Peyer's patch (tissue), 4 donors: ENCODE measurements at regions not wholly inside any gene's neighbourhood (a gene's known extent, or its start where the extent isn't known, plus 50 kb on each side); places are given as distances from the start of the nearest gene placed in this dataset.

Experiments
- DNase-seq, 3 donors: peaks; one replicate each; pipeline ENCODE4 v3.0.0-alpha.2; 2017 to 2019
- H3K27ac ChIP-seq, 4 donors: fragments of 200-600 bp; sonication (generic); one replicate each; pipeline ENCODE4 v1.5.1; 2016 to 2019
- H3K27me3 ChIP-seq, 2 donors: fragments of 200-600 bp; sonication (generic); one replicate each; pipeline ENCODE4 v1.5.1; 2019
- H3K36me3 ChIP-seq, 3 donors: fragments of 200-600 bp; sonication (generic); one replicate each; pipeline ENCODE4 v1.5.1; 2016 to 2019
- H3K4me1 ChIP-seq, 4 donors: fragments of 200-600 bp; sonication (generic); one replicate each; pipeline ENCODE4 v1.5.1; 2016 to 2019
- H3K4me3 ChIP-seq, 4 donors: fragments of 200-600 bp; sonication (generic); 1 replicate in 3 of 4; 2 replicates in 1 of 4; pipeline ENCODE4 v1.5.1; 2016 to 2019; ENCODE audit warnings: mild to moderate bottlenecking in 1 of 4
- H3K9me3 ChIP-seq, 4 donors: fragments of 200-600 bp; sonication (generic); one replicate each; pipeline ENCODE4 v1.5.1; 2016 to 2019; ENCODE audit warnings: mild to moderate bottlenecking in 1 of 4
- CTCF ChIP-seq, 6 experiments: fragments of 450-650 bp in 4 of 6; fragments of 200-600 bp in 2 of 6; sonication (generic) in 1 of 6; IDR thresholded peaks; one replicate each; pipeline ENCODE4 v1.5.1; 2017 to 2019; ENCODE audit warnings: antibody characterized with exemption in 6 of 6, mild to moderate bottlenecking in 3 of 6, moderate library complexity in 1 of 6
- POLR2A ChIP-seq, 2 donors: fragments of 450-650 bp; IDR thresholded peaks; one replicate each; pipeline ENCODE4 v1.5.1; 2017; ENCODE audit warnings: antibody characterized with exemption in 2 of 2, mild to moderate bottlenecking in 2 of 2, moderate library complexity in 2 of 2

DNA sequence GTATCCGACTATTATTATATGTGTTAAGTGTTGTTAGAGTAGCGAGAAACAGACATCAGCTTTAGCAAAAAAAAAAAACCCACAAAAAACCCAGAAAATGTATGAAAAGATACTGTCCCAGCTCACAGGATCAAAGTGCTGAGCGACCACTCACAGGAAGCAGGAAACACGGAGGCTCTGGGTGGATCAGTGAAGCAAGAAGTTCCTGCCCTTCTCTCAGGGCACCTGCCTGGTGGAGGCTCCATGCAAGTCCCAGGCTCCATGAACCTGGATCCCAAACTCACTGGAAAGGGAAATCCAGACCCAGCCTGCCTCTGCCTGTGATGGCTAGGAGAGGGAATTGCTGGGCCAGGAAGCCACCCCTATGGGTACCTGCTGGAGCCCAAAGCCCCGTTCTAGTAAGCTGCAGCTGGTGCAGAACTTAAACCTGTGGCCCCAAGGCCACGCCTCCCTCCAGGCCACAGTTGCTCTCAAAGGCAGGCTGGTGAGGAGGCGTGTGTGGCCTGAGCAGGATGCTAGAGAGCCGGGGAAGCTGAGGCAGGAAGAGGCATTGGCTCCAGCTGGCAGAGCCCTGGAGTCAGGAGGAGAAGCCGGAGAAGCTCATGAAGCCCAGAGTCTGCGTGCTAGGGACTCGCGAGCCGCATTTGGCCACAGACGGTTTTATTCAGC is 63.5 kb upstream of the TAF1B start:
- peak in 2 of 3 donors; percentile 45 to 74 for DNase-seq
- H3K36me3 ChIP-seq, result no peaks in the 10 kb centered on the region
- peak overlapping the region in 1 of 4 donors; percentile 27 for H3K27ac ChIP-seq
- TF ChIP-seq CTCF (IDR thresholded peaks at IDR 0.05) (no peak), POLR2A (IDR thresholded peaks at IDR 0.05) (no peak)
- peaks cover 0 to 34% (median 4%) of the 10 kb centered on the region in 4 donors for H3K4me1 ChIP-seq
- H3K4me3 ChIP-seq, result no peak overlapping the region
- no peaks in the 10 kb centered on the region for H3K27me3 ChIP-seq
- H3K9me3 ChIP-seq, result no peaks in the 10 kb centered on the region

DNA sequence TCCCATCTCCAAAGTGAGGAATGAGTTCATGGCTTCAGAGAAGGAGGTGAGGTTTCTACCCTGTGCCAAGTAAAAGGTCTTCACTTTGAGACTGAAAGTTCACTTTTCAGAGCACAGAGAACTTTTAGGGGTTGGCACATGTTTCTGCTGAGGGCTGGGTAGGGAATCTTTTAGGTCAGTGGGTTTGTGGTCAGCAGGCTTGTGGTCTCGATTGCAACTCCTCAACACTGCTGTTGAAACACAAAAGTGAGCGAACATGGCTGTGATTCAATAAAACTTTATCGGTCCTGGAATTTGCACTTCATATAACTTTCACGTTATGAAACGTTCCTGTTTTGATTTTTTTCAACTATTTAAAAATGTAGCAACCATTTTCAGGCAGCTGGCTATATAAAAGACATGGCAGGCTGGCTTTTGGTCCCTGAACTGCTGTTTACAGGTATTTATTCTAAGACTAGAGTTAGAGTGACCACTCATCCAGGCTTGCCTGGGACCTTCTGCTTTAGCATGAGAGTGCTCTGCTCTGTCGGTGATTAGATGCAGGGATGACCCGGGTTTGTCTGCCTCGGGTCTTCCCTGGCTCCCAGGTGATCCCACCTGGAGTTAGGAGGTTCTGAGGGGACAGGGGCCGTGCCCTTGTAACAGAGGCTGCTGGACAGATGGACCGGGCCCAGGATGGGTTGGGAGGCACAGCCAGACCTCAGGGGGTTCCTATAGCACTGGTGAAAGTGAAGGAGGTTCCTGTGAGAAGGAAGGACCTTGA is 62.7 kb upstream of the TAF1B start:
- H3K27me3 ChIP-seq, result no peaks in the 10 kb centered on the region
- TF ChIP-seq POLR2A (IDR thresholded peaks at IDR 0.05) (no peak), CTCF (IDR thresholded peaks at IDR 0.05) (no peak)
- DNase-seq, result no peak
- no peak overlapping the region for H3K4me3 ChIP-seq
- H3K9me3 ChIP-seq, result no peaks in the 10 kb centered on the region
- no peaks in the 10 kb centered on the region for H3K36me3 ChIP-seq
- peak overlapping the region in 1 of 4 donors; percentile 27 for H3K27ac ChIP-seq
- H3K4me1 ChIP-seq, result peaks cover 0 to 34% (median 4%) of the 10 kb centered on the region in 4 donors

DNA sequence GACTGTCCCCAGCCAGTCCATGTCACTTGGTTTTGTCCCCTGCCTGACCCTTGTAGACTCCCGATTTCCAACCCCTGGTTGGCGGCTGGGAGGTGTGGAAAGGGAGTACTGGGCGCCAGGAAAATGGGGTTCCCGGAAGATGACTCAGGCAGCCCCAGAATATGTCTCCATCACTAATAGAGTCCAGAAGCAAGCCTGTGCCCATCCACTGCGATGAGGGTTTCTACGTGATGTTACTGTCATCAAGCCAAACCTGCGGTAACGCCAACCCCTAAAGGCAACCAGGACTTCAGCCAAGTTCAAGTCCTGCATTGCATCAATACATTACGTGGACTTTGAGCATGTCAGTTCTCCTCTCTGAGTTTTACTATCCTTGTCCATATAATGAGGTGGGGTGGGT is 62.0 kb upstream of the TAF1B start:
- TF ChIP-seq CTCF (IDR thresholded peaks at IDR 0.05) (no peak), POLR2A (IDR thresholded peaks at IDR 0.05) (no peak)
- H3K4me3 ChIP-seq, result no peak overlapping the region
- H3K9me3 ChIP-seq, result no peaks in the 10 kb centered on the region
- H3K27ac ChIP-seq, result no peak overlapping the region
- no peaks in the 10 kb centered on the region for H3K36me3 ChIP-seq
- H3K4me1 ChIP-seq, result peaks cover 0 to 34% (median 4%) of the 10 kb centered on the region in 4 donors
- H3K27me3 ChIP-seq, result no peaks in the 10 kb centered on the region
- DNase-seq, result no peak

DNA sequence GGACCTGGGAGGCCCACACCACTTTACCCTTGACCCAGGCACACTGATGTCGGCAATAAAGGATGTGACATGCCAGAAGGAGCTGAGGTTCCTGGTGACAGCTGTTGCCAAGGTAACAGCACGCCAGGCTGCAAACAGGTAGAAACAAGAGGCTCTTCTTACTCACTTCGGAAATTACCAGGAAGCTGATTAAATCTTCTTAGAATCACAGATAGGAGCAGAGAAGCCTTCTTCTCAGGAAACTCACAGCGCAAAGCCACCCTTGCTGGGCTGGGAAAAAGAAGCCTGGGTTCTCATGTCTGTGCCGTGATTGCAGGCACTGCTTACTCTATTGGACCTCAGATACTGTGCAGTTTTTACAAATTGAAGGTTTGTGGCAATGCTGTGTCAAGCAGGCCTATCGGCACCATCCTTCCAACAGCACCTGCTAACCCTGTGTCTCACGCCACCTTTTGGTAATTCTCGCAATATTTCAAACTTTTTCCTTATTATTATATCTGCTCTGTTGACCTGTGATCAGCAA is 61.0 kb upstream of the TAF1B start:
- no peaks in the 10 kb centered on the region for H3K27me3 ChIP-seq
- H3K36me3 ChIP-seq, result no peaks in the 10 kb centered on the region
- DNase-seq, result peak; percentile 19 to 85 (median 82)
- TF ChIP-seq CTCF (IDR thresholded peaks at IDR 0.05) (peak in 1 of 6 experiments; percentile 14), POLR2A (IDR thresholded peaks at IDR 0.05) (no peak)
- no peaks in the 10 kb centered on the region for H3K9me3 ChIP-seq
- H3K4me1 ChIP-seq, result peaks cover 0 to 34% (median 4%) of the 10 kb centered on the region in 4 donors
- peak overlapping the region in 3 of 4 donors; percentile 38 to 77 (median 43) for H3K27ac ChIP-seq
- H3K4me3 ChIP-seq, result no peak overlapping the region

- Histone ChIP-seq H3K4me1 (no peaks in the 10 kb centered on the region), H3K4me3 (no peak overlapping the region), H3K27me3 (no peaks in the 10 kb centered on the region), H3K9me3 (peaks cover 0 to 4% (median 0%) of the 10 kb centered on the region in 4 donors), H3K36me3 (no peaks in the 10 kb centered on the region), H3K27ac (no peak overlapping the region)
- TF ChIP-seq CTCF (IDR thresholded peaks at IDR 0.05), result no peak
- no peak for TF ChIP-seq POLR2A (IDR thresholded peaks at IDR 0.05)
- no peak for DNase-seq
Observed at GRCh38 chr2:9789371-9789770, 53.9 kb upstream of the TAF1B start.
